ENCODE measurements at regions not wholly inside any gene's neighbourhood (a gene's known extent, or its start where the extent isn't known, plus 50 kb on each side); places are given as distances from the start of the nearest gene placed in this dataset.

- Histone ChIP-seq H3K4me3 (no peak overlapping the region), H3K4me1 (peaks cover 0 to 27% (median 12%) of the 10 kb centered on the region in 4 donors), H3K9me3 (no peaks in the 10 kb centered on the region), H3K27ac (replicated peaks in 1 of 4) (no peak overlapping the region), H3K27me3 (no peaks in the 10 kb centered on the region), H3K36me3 (no peaks in the 10 kb centered on the region)
- DNase-seq (ENCODE audit: extremely low spot score): no peak
- intact Hi-C loops (cut with DNase I): loop anchor here (10.0 kb wide), 1 partner anchor 325 kb away; no protein-coding TSS in a partner anchor
- TF ChIP-seq POLR2A (IDR thresholded peaks at IDR 0.05; ENCODE audit: low read depth) (no peak), CTCF (IDR thresholded peaks at IDR 0.05) (peak; percentile 23 to 39 (median 30))
- 45% methylated on average over 2 of the region's 2 CpGs for WGBS
Measured at GRCh38 chr7:115679976-115680375, 350.6 kb downstream of the TFEC start.

- H3K27ac ChIP-seq (replicated peaks in 1 of 4): no peak overlapping the region
- DNase-seq (ENCODE audit: extremely low spot score): no peak
- H3K9me3 ChIP-seq: no peaks in the 10 kb centered on the region
- intact Hi-C loops (cut with DNase I): loop anchor here (10.0 kb wide), 1 partner anchor 325 kb away; no protein-coding TSS in a partner anchor
- peaks cover 0 to 27% (median 12%) of the 10 kb centered on the region in 4 donors for H3K4me1 ChIP-seq
- 98% methylated on average over 4 of the region's 4 CpGs for WGBS
- H3K4me3 ChIP-seq: no peak overlapping the region
- TF ChIP-seq CTCF (IDR thresholded peaks at IDR 0.05) (no peak), POLR2A (IDR thresholded peaks at IDR 0.05; ENCODE audit: low read depth) (no peak), EP300 (IDR thresholded peaks at IDR 0.05) (no peak), POLR2AphosphoS5 (IDR thresholded peaks at IDR 0.05) (no peak)
- no peaks in the 10 kb centered on the region for H3K27me3 ChIP-seq
- no peaks in the 10 kb centered on the region for H3K36me3 ChIP-seq
Measured at GRCh38 chr7:115679423-115679822, 351.1 kb downstream of the TFEC start.

GRCh38 chr7:115678086-115678982 lies 352.2 kb downstream of the TFEC start:
- TF ChIP-seq EP300 (IDR thresholded peaks at IDR 0.05) (no peak), CTCF (IDR thresholded peaks at IDR 0.05) (no peak), POLR2AphosphoS5 (IDR thresholded peaks at IDR 0.05) (no peak), POLR2A (IDR thresholded peaks at IDR 0.05; ENCODE audit: low read depth) (no peak)
- DNase-seq (ENCODE audit: extremely low spot score): no peak
- Histone ChIP-seq H3K4me1 (peaks cover 0 to 27% (median 12%) of the 10 kb centered on the region in 4 donors), H3K4me3 (peak overlapping the region in 2 of 4 donors; percentile 1 to 15), H3K9me3 (no peaks in the 10 kb centered on the region), H3K27me3 (no peaks in the 10 kb centered on the region), H3K27ac (replicated peaks in 1 of 4) (peak overlapping the region in 2 of 4 donors; percentile 16 to 22), H3K36me3 (no peaks in the 10 kb centered on the region)
- 40% methylated on average over 12 of the region's 12 CpGs for WGBS
- intact Hi-C loops (cut with DNase I): loop anchor here (10.0 kb wide), 1 partner anchor 324 kb away; no protein-coding TSS in a partner anchor

- no peaks in the 10 kb centered on the region for H3K9me3 ChIP-seq
- intact Hi-C loops (cut with DNase I): loop anchor here (10.0 kb wide), 1 partner anchor 322 kb away; no protein-coding TSS in a partner anchor
- H3K27me3 ChIP-seq: no peaks in the 10 kb centered on the region
- 82% methylated on average over 3 of the region's 3 CpGs for WGBS
- H3K36me3 ChIP-seq: no peaks in the 10 kb centered on the region
- no peak for DNase-seq (ENCODE audit: extremely low spot score)
- no peak overlapping the region for H3K27ac ChIP-seq (replicated peaks in 1 of 4)
- H3K4me3 ChIP-seq: no peak overlapping the region
- TF ChIP-seq EP300 (IDR thresholded peaks at IDR 0.05): no peak
- TF ChIP-seq POLR2A (IDR thresholded peaks at IDR 0.05; ENCODE audit: low read depth): no peak
- no peak for TF ChIP-seq POLR2AphosphoS5 (IDR thresholded peaks at IDR 0.05)
- TF ChIP-seq CTCF (IDR thresholded peaks at IDR 0.05): no peak
- H3K4me1 ChIP-seq: peaks cover 0 to 27% (median 12%) of the 10 kb centered on the region in 4 donors
Measured at GRCh38 chr7:115676707-115677106, 353.9 kb downstream of the TFEC start.
